HG03565 (cell line): ENCODE measurements at regions not wholly inside any gene's neighbourhood (a gene's known extent, or its start where the extent isn't known, plus 50 kb on each side); places are given as distances from the start of the nearest gene placed in this dataset.

Experiments
- ATAC-seq: cut with Tn5 transposase; IDR thresholded peaks from one replicate; pipeline ENCODE4 v1.9.1; 2021; ENCODE audit warnings: mild to moderate bottlenecking, moderate library complexity; ENCODE audit not compliant: unreplicated experiment

DNA sequence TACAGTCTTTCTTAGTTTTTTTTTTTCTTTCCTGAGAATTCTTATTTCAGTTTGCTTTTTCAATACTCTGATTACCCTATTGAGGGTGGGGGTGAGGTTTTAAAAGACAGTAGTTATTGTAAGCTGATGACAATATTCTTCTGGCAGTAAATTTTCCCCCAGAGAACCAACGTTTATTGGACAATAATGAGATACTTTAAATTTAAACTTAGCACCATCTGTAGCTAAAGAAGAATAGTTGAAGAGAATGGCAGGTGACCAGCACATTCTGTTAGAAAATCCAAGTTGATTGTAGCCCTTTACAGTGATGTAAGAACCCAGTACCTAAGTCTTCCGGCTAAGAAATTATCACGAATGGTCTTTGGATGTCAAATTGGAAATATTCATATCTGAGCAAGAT lies 364.6 kb upstream of the LYPLAL1 start:
- no peak for ATAC-seq

DNA sequence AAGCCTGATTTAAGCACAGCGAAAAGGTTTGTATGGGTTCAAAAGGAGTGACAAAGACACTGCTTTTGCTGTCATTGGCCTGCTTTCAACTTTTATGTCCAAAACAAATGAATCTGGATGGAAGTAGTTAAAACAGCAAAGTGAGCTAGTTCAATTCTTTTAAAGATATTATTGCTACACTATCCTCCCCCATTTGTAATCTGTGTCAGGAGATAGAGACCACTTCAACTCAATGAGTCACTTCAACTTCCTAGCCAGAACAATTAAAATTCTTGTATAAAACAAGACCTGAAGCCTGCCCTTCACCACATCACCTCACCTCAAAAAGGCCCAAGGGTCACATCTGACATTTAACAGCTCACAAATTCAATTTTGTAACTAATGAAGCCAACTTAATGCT lies 364.1 kb upstream of the LYPLAL1 start:
- no peak for ATAC-seq

DNA sequence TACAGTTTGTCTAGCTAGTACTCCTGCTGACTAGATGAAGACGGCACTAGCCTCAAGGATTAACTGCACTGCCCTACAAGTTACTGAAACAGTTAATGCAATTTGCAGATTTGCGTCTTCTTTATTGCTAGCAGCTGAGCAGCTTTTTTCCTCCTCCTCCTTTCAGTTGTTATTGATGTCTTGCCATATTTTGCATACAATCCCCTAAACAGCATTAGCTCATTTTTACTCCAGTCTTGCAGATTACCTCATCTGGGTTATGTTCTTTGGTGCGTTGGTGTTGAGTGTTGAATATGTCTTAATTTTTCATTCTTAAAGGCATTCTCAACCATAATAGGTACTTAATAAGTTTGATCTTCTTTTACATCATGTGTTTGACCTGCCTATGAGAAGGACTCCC lies 363.4 kb upstream of the LYPLAL1 start:
- no peak for ATAC-seq

DNA sequence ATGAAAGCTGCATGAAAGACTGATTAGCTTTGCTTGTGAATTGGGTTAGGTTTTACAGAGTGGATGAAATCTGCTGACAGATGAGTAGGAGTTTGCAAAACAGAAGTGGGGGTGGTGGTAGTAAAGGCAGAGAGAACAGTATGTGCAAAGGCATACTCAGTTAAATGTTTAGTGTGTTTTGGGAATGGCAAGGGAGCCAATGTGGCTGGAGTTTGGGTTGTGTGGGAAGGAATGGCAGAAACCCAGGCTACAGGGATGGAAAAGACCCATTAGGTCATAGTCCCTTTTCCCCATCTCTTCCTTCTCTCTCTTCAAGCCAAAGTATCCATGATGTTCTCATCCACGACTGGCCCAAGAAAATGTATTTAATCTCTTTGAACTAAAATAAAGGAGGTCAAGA lies 362.2 kb upstream of the LYPLAL1 start:
- no peak for ATAC-seq

DNA sequence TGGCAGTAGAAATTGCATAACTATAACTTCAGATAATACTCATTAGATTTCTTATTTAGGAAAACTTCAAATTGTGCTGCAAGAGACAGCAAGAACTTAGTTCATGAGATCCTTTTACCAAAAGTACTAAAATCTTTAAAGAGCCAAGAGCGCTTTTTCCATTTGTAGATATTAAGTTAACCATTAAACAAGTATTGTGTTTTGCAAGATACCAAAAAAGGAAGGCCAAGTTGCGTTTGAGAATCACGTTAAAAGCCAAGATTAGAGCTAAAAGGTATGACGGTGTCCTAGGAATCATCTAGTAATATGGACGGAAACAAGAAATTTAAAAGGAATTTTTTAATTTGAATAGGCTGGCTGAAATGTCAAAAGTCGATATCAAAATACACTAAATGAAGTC lies 361.3 kb upstream of the LYPLAL1 start:
- ATAC-seq = no peak

- no peak for ATAC-seq
Observed at GRCh38 chr1:218813237-218813636, 360.4 kb upstream of the LYPLAL1 start.

- no peak for ATAC-seq
Observed at GRCh38 chr1:218815076-218815475, 358.6 kb upstream of the LYPLAL1 start.

- ATAC-seq = no peak
Observed at GRCh38 chr1:218817071-218817470, 356.6 kb upstream of the LYPLAL1 start.

DNA sequence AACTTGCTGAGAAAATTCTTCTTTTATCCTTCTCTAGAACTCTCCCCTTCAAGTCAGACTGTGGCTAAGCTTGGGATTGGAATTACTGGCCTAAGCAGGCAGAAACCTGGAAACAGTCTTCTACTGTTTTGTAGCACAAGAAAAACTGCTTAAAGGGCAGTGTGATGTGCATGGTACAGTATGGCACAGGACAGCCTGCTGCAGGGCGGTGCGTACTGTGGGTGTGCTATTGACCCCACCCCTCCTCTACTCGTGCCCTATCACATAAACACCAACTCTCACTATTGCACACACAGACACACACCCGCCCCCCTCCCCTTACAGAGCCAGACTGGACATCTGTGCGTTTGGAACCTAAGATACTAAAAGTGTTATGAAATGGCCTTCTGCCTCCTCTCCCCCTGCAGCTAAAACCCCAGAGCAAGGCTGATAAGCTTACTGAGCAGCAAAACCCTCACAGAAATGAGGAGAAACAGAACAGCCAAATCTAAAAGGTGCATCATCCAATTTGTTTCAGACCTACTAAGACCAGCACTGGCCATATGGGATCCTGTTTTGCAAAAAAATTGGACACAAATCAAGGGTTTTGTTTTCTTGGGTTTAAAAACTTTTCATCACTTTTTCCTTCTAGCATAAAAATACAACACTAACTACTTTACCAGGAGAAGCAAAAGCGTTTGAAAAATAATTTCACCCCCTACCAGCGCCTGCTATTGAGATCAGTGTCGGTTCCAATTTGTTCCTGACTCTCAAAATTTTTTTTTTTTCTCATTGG lies 355.8 kb upstream of the LYPLAL1 start:
- ATAC-seq = no peak

DNA sequence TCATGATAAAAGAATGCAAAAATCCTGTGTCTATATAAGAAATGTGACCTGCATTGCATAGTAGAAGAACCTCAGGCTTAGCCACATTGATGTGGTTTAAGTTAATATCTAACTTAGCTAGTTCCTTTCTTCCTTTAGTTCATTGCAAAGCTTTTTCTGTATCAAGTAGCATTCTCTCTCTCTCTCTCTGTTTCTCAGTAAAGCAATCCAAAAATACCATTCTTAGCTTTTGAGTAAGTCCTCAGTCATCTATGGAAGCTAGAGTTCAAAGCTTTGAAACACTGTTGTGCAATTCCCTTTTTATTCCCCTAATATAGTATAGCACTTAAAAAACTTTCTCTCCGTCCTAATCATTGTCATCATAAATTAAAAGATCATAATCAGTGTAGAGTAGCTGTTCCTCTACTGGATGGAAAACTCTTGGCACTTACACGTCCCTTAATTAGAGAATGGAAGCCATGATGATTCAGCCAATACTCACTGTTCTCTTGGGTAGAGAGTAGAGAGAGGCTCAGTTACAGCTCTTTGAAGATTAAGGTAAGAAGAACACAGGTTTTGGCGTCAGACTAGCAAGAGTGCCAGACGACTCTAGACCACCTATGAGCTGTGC lies 350.3 kb upstream of the LYPLAL1 start:
- peak; percentile 59 for ATAC-seq

GRCh38 chr1:218827486-218827885 lies 346.2 kb upstream of the LYPLAL1 start:
- ATAC-seq = no peak

DNA sequence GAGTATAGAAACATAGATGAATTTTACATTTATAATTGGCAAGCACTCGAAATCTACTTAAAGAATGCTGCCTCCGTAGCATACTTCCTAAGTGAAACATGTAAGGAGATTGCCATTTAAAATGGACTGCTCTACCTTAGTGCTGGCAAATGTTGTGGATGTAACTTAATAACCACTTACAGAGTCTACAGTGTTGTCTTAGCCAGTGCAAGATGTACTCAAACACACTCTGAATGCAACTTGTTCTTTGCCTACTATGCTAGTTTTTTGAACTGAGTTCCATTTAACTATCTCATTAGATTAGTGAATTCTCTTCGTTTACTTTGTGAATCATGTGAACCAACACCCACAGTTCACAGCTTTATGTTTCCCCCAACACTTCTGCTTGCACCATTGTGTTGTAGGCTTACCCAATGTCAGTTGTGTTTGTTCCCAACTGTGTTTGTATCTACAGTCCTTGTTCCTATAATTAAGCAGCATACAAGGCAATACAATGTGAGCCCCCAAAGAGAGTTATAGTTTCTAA lies 345.5 kb upstream of the LYPLAL1 start:
- no peak for ATAC-seq

DNA sequence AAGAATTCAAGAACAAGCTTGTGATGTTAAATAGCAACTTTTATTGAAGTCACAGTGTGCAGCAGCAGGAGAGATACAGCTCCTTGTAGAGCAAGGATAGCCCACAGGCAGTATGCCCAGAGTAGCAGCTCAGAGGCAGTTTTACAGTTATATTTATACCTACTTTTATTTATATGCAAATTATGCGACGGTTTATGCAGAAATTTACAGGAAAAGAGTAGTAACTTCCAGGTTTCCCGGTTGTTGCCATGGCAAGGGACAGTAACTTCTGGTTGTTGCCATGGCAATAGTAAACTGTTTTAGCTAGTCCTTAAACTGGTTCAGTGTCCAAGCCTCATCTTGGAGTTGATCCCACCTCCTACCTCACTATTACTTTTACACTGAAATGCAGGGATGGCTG lies 344.6 kb upstream of the LYPLAL1 start:
- ATAC-seq = no peak

GRCh38 chr1:218835609-218836008 lies 338.1 kb upstream of the LYPLAL1 start:
- no peak for ATAC-seq

DNA sequence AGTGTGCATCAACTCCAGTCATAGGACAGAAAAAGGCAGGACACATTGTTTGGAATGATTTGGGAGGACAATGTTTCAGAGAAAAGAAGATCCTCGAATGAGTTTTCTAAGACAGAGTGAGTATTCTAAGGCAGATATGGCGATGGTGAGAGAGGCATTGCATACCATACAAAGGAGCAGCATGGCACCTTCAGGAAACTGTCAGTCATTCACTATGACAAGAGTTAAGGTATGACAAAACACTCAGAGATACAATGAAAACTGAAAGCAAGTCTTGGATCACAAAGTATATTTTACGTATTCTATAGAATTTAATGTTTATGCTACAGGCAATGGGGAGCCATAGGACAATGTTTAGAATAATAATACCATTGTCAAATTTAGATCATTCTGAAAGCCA lies 337.4 kb upstream of the LYPLAL1 start:
- ATAC-seq = no peak

DNA sequence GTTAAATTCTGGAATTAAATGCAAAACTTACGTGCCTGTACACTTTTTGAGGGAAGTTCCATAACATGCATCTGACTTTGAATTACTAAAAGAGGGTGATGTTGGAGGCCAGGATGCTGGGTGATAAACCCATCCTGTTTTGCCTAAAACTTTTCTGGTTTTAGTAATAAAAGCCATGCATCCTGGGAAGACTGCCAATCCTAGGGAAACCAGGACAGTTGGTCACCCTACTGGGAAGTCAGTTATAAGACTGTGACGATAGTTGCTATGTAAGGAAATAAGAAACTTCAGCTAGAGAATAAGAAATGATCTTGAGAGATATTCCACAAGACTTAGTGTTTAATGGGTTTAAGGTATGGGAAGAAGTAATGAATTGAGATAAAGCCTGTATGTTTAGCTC lies 336.6 kb upstream of the LYPLAL1 start:
- no peak for ATAC-seq

GRCh38 chr1:218845589-218845988 lies 328.1 kb upstream of the LYPLAL1 start:
- no peak for ATAC-seq

- no peak for ATAC-seq
Observed at GRCh38 chr1:218846181-218846580, 327.5 kb upstream of the LYPLAL1 start.

GRCh38 chr1:218847089-218847768 lies 326.4 kb upstream of the LYPLAL1 start:
- ATAC-seq = no peak

DNA sequence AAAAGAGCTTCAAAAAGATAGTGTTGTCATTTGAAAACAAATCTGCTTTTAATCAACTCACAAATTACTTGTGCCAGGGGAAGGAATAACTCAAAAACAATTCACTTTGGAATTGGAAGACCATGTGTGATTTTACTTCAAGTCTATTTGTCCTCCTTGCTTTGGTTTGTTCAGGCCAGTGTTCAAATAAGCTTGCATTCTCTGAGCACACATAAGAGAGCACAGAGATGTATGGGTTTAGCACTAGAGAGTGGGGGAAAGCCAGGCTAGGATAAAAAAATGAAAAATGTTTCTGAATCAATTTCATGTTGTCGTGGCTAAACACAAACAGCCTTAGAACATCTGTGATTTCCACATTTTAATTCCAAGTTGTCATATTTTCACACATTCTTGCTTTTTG lies 325.7 kb upstream of the LYPLAL1 start:
- no peak for ATAC-seq

DNA sequence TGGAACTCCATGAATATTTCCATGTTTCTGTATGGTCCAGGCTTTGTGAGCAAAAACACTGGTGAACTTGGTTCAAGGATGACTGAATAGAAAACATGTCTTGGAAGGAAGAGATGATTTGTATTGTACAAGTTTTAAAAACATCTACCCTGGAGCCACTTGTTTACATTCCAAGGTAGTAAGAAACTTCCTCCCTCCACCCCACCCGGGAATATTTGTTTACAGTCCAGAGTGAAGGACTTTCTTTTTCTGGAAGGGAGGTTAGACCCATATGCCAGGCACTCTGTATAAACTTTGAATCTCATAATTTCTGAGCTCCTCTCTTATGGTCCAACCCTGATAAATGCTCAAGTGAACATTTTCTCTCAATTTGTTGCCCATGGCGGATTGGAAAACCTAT lies 323.3 kb upstream of the LYPLAL1 start:
- ATAC-seq = no peak

- ATAC-seq = no peak
Observed at GRCh38 chr1:218851586-218851985, 322.1 kb upstream of the LYPLAL1 start.
